IMR-90 (cell line): ENCODE measurements at regions not wholly inside any gene's neighbourhood (a gene's known extent, or its start where the extent isn't known, plus 50 kb on each side); places are given as distances from the start of the nearest gene placed in this dataset.

ENCODE experiments used
- BHLHE40 ChIP-seq: fragments of 150-350 bp; IDR thresholded peaks from 2 replicates; pipeline ENCODE4 v1.6.1; 2016; ENCODE audit warnings: mild to moderate bottlenecking, low read depth, low read length
- ELK1 ChIP-seq: fragments of 150-350 bp; IDR thresholded peaks from 2 replicates; pipeline ENCODE4 v1.6.1; 2016; ENCODE audit warnings: low read depth, mild to moderate bottlenecking, low read length, moderate library complexity, borderline replicate concordance
- FOS ChIP-seq: fragments of 150-350 bp; IDR thresholded peaks from 2 replicates; pipeline ENCODE4 v1.6.1; 2016; ENCODE audit warnings: low read depth, low read length
- MAZ ChIP-seq: IDR thresholded peaks from 2 replicates; pipeline ENCODE4 v1.6.1; 2012; ENCODE audit warnings: low read depth, mild to moderate bottlenecking, low read length, improper control_type of control experiment, moderate library complexity, borderline replicate concordance
- POLR2A ChIP-seq: IDR thresholded peaks from 2 replicates; pipeline ENCODE4 v1.6.1; 2012; ENCODE audit warnings: mild to moderate bottlenecking, low read depth, low read length
- RCOR1 ChIP-seq: IDR thresholded peaks from 2 replicates; pipeline ENCODE4 v1.6.1; 2012; ENCODE audit warnings: mild to moderate bottlenecking, low read length, improper control_type of control experiment; ENCODE audit not compliant: insufficient replicate concordance
- TF ChIP-seq, protein P1 (sequence below): fragments of 150-350 bp; IDR thresholded peaks from 2 replicates; pipeline ENCODE4 v1.6.1; 2017; ENCODE audit warnings: mild to moderate bottlenecking, antibody characterized with exemption, low read length, low read depth
- TF ChIP-seq, protein P2 (sequence below): conservative IDR thresholded peaks from 2 replicates; pipeline ENCODE4 v1.5.1; 2012; ENCODE audit warnings: mild to moderate bottlenecking, low read depth, low read length, improper control_type of control experiment

DNA sequence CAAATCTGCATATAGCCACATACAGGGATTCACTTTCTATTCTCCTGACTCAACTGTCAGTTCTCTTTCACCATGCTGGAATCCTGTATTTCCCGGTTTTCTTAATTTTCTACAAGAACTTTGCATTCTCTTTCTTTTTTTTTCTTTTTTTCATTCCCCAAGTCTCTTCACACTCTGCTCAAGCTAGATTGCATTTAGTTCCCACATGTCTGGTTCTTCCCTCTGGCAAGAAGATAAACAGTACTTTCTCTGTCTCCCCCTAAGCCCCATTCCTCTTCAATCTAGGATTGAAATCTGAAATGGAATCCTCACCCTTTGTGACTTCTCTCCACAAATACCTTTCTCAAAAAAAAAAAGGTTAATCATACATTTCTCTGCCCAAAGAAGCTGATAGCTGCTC, 64.2 kb upstream of the SLC12A2 start:
- TF ChIP-seq, protein P1, sequence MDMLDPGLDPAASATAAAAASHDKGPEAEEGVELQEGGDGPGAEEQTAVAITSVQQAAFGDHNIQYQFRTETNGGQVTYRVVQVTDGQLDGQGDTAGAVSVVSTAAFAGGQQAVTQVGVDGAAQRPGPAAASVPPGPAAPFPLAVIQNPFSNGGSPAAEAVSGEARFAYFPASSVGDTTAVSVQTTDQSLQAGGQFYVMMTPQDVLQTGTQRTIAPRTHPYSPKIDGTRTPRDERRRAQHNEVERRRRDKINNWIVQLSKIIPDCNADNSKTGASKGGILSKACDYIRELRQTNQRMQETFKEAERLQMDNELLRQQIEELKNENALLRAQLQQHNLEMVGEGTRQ, result no peak
- TF ChIP-seq FOS (no peak), MAZ (no peak), ELK1 (no peak), POLR2A (no peak), RCOR1 (no peak), BHLHE40 (no peak)
- TF ChIP-seq, protein P2, sequence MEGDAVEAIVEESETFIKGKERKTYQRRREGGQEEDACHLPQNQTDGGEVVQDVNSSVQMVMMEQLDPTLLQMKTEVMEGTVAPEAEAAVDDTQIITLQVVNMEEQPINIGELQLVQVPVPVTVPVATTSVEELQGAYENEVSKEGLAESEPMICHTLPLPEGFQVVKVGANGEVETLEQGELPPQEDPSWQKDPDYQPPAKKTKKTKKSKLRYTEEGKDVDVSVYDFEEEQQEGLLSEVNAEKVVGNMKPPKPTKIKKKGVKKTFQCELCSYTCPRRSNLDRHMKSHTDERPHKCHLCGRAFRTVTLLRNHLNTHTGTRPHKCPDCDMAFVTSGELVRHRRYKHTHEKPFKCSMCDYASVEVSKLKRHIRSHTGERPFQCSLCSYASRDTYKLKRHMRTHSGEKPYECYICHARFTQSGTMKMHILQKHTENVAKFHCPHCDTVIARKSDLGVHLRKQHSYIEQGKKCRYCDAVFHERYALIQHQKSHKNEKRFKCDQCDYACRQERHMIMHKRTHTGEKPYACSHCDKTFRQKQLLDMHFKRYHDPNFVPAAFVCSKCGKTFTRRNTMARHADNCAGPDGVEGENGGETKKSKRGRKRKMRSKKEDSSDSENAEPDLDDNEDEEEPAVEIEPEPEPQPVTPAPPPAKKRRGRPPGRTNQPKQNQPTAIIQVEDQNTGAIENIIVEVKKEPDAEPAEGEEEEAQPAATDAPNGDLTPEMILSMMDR, result no peak
